GM18909 (cell line): ENCODE measurements at regions not wholly inside any gene's neighbourhood (a gene's known extent, or its start where the extent isn't known, plus 50 kb on each side); places are given as distances from the start of the nearest gene placed in this dataset.

ENCODE experiments used
- ATAC-seq: cut with Tn5 transposase; IDR thresholded peaks from one replicate; pipeline ENCODE4 v1.9.1; 2021; ENCODE audit warnings: mild to moderate bottlenecking; ENCODE audit not compliant: unreplicated experiment, poor library complexity

- no peak for ATAC-seq
These were observed 339.6 kb upstream of the SGCD start for GRCh38 chr5:155987265-155987810.

- ATAC-seq: no peak
These were observed 337.1 kb upstream of the SGCD start for GRCh38 chr5:155989879-155990278.

GRCh38 chr5:155996123-155996522, 330.8 kb upstream of the SGCD start:
- ATAC-seq: no peak

GRCh38 chr5:155998257-155998656, 328.7 kb upstream of the SGCD start:
- ATAC-seq: no peak

- no peak for ATAC-seq
These were observed 326.8 kb upstream of the SGCD start for GRCh38 chr5:156000115-156000514.

DNA sequence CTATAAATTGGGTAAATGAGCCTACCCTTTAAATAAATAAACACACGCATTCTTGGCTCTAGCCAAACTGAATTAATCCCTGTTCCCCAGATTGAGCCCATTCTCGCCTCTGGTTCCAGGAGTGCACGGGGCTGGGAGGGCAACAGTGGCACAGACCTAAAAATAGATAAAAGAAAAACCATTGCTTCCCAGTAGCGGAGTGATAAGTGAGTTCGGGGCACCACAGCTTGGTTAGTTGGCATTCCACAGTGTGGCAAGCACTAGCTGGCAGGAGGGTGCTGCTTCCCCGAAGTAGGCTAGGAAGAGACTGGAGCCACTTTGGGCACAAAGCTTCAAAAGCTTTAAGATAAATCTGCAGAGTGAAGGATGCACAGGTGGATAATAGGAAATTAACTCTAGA, 322.2 kb upstream of the SGCD start:
- ATAC-seq: no peak

DNA sequence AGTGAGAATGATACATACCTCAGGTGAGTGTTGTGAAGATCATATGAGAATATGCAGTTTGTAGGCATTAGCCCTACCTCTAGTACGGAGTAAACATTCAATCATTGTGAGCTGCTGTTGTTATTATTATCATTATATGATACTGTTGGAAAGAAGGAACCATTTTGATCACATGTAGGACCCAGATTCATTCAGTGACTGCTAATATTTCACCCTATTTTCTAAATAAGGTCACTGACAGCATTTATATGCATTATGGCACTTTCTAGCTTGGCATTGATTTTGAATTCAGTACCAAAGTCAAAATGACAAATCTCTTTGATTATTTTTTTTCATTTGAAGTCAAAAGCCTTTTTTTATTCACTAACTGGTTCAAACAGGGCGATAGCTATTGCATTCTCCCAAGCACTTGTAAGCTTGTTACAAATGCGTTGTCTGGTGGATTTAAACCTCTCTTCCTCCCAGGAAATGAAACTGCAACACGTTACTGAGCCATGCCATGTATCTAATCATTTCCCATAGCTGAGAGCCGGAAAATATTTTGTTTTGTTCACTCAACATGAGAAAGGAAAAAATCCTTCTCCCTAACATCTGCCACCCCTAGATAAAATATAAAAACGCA, 320.8 kb upstream of the SGCD start:
- ATAC-seq: no peak

DNA sequence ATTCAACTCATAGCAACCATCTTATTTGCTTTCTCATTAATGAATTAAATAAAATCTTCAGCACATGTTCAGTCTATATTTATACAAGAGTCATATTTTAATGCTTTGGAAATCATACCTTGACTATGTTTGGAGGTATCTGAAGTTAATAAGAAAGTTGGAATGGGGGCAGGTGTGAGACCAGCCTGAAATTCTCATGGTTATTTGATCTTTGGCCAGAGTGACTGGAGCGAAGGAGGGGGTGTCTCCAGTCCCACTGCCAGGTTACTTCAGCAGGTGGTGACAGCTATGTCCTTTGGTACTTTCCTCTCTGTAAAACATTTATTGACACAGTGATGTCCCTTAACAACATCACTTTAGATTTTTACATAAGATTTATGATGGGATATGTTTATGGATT, 318.1 kb upstream of the SGCD start:
- no peak for ATAC-seq

DNA sequence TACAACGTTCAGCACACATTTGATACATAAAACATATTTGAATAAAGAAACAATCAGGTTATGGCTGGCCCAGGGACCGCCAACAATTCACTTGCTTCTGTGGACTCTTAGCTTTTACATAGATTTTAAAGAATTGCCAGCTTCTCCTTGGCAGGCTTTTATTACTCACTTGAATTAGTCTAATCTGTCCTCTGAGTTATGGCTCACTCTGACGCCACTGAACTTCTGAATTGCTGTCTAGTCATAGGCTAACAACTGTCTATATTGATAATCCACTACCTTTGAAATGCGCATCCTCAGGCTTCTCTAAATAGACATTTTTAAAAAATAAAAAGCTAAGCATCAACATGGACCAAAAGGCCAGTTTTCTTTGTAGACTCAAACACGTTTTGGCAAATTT, 317.4 kb upstream of the SGCD start:
- ATAC-seq: no peak

GRCh38 chr5:156015137-156015536, 311.8 kb upstream of the SGCD start:
- no peak for ATAC-seq

DNA sequence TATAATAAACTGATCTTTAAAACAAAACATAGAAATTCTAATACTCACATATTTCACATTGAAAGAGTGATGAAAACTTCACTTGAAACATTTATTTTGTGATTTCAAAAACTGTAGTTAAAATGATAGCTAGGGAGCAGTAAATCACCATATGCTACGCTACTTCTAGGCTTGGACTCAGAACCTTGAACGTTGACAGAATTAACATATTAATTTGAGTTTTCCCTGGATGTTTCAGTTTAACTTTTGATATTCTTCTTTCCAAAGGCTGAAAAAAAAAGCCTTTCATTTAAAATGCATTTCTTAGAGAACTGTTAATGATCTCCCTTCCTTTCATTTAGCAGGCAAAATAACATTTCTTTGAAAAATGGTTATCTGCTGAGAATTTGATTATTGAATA, 307.8 kb upstream of the SGCD start:
- ATAC-seq: no peak

GRCh38 chr5:156019571-156020180, 307.3 kb upstream of the SGCD start:
- ATAC-seq: no peak

GRCh38 chr5:156020647-156021046, 306.3 kb upstream of the SGCD start:
- no peak for ATAC-seq

DNA sequence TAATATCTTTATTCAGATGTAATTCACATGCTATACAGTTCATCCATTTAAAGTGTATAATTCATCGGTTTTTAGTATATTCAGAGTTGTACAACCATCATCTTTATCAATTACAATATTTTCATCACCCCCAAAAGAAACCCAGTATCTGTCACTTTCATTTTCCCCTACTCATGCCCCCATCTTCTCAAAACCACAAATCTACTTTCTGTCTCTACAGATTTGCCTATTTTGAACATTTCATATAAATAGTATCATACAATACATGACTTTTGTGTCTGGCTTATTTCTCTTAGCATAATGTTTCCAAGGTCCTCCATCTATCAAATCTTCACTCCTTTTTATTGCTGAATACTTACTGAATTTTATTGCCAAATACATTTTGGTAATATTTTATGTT, 305.1 kb upstream of the SGCD start:
- ATAC-seq: no peak

DNA sequence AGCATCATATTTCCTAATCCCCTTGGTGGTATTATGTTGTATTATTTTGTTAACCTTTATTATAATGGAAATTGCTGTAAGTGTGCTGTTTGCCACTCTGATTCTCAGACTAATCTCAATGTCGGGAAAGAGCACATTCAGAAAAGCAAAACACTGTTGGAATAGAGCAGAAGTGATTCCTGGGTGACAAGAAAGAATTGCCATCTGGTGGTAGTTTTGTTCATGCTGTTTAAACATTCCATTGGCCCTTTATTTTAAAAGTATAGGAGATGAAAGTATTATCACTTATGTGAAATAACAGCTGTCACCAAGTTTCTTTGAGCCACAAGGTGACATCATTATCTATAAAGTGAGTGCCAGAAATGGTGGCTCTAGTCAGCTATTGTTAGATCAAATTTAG, 301.3 kb upstream of the SGCD start:
- no peak for ATAC-seq

DNA sequence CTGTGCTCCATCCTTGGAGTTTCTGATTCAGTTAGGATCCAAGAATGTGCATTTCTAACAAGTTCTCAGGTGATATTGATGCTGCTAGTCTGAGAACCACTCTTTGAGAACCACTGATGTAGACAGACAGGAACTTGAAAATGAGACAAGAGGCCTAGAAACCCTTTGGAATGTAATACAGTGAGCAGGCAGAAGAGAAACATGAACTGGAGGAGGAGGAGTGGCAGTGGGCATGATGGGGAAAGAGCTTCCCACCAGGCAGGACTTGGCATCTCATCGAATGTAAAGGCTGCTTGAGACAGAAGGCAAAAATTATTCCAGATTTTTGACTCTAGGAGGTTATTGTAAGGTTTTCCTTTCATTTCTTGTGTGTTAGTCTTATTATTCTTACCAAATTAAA, 295.8 kb upstream of the SGCD start:
- no peak for ATAC-seq

DNA sequence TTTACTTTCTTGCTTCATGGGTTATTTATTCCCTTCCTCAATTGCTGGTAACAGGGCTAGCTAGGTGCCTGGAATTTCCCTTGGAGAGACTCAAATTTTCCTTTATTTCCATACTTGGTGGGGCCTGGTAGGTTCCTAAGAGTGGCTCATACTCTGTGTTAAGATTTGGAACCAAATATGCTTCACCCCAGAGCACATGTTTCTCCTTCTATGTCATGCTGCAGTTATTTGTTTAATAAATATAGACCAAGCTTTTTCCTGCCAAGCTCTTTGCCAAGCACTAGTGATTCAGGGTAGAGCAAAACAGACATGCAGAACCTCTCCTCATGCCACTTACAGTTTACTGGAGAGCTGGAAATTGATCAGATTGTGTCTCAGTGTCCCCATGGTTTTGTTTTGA, 290.3 kb upstream of the SGCD start:
- ATAC-seq: no peak

- no peak for ATAC-seq
These were observed 289.6 kb upstream of the SGCD start for GRCh38 chr5:156037151-156037909.

DNA sequence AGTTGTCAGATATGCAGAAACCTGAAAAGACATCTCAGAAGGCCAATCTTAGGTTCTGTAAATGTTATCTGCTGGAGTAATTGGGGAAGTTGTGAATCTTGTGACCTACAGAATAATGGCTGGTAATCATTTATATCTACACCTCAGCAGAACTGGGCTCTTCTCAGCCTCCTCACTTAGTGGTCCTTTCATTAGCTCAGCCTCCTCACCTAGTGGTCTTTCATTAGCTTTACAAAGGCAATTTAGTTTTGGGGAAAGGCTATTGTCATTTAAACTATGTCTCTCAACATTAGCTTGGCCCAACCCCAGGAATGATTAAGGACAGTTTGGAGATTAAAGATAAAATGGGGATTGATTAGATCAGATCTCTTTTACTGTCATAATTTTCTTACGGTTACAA, 284.2 kb upstream of the SGCD start:
- ATAC-seq: no peak

- no peak for ATAC-seq
These were observed 283.6 kb upstream of the SGCD start for GRCh38 chr5:156043351-156043750.

GRCh38 chr5:156051972-156052371, 275.0 kb upstream of the SGCD start:
- no peak for ATAC-seq

DNA sequence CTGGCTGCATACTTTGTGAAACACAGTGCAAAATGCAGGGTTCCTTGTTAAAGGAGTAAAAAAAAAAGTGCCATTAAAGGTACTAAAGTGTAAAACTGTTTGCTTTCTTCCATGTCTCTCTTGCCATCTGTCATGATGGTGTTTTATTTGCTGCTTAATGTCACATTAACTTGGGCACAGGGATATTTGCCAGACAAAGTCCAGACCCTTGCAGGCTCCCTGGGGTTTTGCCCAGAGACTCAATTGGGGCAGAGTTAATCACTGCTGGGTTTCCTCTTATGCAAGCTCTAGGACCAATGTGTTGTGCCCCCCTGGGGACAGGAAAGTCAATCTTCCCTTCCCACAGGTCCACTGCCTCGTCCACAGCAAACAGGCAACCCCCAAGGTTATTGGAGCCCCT, 274.3 kb upstream of the SGCD start:
- no peak for ATAC-seq
